EL (cell line): ENCODE measurements at regions not wholly inside any gene's neighbourhood (a gene's known extent, or its start where the extent isn't known, plus 50 kb on each side); places are given as distances from the start of the nearest gene placed in this dataset.
"Not testable (repeated sequence)": the region's sequence is repeated elsewhere in the genome, so short reads cannot be mapped to it uniquely, and the experiment has no call there.

Source experiments
- DNase-seq: peaks from one replicate; pipeline ENCODE4 v3.0.0-alpha.2; 2016

DNA sequence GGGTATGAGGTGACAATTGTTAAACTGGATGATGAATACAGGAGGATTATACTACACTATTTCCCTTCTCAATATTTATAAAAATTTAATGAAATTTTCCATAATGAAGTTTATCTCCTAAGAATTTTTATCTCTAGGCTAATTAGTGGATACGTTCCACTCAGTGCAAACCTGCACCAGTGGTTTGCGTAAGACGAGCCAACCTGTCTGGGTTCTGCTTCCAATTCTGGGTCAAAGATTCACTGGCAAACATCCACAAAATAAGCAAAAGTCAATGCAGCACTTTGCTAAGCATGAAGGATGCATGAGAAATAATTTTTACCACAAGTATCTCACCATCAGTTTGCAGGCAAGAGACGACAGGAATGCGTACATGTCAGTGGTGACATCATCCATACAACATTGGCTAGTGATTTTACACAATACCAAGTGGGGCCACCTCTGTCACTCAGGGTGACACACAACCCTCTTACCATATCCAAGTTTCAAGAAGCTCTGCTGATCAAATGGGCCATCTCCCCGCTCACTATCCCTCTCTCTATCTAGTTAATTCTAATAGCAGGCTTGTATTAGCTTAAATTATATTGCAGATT is 51.7 kb downstream of the FAM50B start:
- DNase-seq, result peak; percentile 29

DNA sequence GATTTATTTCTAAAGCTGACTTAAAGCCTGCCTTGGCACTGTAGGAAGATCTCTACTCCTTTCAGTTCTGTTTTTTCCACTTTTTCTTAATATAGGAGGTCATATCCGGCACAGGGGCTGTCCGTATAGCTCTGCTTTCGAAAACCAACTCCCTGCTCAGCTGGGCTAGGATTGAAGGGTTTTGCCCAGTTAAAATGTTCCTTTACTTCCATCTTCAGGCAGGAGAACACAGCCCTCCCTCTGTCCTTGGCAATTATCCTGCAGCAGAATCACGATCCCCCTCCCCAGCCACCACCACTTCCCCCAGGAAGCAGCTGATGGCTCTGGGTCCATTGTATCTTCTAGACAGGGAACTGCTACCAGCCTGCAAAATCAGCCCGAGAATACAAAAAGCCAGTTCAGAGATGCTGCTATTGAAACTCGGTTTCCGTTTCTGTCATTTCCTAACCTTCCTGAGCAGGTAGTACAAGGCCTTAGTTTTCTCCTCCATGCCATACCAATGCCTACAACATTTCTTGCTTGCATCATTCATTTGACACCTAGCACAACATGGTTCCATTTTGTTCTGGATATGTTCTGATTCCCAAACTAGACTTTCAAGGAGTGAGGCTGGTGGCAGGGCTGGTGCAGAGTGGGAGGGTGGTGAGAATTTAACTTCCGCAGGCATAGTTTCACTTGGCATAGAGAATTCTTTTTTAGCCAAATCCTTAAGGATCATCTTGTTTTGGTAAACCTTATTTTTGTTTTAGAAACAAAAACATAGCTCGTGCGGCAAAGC is 53.9 kb downstream of the FAM50B start:
- no peak for DNase-seq

DNA sequence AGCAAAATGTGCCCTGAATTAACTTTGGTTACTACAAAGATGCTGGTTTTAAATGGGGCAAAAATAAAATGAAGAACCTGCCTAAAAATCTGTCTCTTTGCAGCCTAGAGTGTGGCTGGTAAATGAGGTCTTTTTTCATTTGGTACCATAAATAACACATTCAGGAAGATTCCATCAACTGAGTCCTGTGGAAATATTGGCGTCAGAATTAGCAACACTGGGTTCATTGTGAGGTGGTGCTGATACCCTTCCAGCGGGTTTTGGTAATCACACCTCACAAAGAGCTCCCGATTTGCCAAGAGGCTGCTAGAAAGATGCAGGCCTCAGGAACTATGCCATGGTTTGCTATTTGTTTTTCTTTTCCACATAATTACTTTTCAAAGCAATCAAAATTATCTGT is 55.3 kb downstream of the FAM50B start:
- DNase-seq, result no peak

DNA sequence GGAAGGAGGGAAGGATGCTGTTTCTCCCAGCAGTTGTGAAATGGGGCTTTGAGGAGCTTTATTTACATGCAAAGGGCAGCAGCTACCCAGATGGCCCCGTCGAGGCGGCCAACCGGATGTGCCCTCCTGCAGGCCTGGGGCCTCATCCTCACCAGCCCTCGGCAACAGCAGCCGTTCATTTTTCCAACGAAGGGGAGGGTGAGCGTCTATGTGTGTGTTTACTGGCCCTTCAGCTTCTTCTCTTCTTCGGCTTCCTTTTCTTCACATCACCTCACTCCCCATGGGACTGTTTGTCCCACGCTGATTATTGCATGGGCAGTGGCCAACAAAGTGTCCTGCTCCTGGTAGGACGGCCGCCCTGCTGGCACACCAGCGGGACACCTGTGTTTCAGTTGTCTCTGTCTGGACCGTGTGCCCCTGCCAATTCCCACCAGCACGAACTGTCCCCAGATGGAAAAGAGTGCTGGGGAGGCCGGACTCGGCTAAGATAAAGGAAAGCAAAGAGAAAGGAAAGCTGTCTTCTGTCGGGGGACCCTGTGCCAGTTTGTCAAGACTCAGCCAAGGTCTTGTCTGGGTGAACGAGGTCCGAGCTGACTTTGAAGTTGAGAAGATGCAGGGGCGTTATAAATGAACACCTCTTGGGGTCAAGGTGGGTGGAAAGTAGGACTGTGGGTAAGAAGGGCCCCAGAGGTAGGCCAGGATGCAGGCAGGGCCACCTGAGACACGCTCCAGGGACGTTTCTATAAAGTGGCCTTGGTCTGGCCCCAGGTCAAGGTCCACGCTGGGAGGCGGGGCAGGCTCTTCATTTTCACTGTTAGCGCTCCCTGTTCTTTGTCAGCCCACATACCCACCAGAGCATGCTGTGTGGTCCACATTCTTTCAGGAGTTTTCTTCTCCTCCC is 57.0 kb downstream of the FAM50B start:
- no peak for DNase-seq

DNA sequence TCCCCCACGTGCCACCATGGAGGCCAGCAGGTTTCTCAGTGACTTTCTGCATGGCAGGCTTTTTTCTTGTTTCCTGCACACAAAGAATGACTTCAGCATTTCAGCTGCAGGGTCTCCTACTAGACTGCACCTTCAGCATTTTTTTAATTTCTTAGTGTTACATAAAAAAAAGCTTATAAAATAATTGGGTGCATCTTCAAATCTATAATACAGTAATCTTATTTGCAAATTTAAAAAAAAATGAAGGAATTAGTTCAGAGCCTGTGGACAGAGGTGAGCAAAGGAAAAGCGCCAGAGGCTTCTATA is 57.6 kb downstream of the FAM50B start:
- DNase-seq, result no peak

DNA sequence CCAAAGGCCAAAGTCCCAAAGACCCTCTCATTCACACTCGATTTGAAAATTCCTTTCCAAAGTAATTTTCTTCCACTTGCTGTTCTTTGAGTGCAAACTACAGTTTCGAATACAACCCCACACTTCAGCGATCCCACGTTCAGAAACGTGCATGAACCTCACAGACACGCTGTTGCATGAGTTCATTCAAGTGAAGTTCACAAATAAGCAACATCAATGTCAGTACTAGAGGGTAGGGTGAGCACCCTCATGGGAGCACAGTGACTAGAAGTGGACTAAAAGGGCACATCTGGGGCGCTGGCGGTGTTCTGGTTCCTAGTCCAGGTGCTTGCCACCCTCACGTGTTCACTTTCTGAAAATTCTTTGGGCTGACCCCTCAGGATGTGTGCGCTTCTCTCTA is 59.0 kb downstream of the FAM50B start:
- DNase-seq, result no peak

DNA sequence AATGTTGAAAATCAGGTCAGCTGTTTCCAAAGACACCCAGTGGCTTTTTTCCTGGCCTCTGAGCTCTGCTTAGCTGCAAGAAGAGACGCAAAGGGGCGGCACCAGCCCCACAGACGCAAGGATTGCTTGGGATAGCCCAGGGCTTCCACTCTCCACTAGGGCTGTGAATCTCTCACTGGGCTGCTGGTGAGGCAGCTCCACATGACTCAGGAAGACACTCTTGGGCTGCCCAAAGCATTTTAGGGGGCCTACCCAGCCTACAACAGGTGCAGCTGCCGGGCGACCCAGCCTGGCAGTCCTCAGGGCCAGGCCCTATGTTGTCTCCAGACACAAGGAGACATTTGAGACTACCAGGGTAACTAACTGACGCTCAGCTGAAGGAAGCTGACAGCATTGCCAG is 59.8 kb downstream of the FAM50B start:
- DNase-seq, result no peak

DNA sequence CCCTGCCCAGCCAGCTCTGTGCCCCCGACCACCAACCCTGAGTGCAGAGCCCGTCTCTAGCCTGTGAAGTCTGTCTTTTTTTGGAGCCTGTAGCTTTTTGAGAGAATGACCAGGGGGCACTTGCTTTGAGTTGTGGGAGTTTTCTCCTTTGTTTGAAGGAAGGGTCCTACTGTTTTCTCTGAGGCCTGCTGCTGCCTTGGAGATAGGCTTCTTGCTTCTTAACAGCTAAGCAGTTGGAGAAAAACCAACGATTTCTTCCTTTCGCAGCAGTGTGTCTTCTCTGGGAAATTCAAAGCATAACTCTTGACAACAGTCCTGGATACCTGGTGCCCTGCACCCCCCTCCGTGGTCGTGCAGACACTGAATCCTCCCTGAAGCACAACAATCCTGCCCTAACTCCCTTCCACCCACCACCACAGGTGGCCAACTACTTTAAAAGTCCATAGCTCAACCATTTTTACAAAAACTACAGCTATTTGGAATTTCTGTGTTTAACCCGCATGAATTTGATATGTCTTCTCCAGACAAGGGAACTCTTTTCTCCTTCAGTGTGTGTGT is 61.0 kb downstream of the FAM50B start:
- DNase-seq, result no peak

DNA sequence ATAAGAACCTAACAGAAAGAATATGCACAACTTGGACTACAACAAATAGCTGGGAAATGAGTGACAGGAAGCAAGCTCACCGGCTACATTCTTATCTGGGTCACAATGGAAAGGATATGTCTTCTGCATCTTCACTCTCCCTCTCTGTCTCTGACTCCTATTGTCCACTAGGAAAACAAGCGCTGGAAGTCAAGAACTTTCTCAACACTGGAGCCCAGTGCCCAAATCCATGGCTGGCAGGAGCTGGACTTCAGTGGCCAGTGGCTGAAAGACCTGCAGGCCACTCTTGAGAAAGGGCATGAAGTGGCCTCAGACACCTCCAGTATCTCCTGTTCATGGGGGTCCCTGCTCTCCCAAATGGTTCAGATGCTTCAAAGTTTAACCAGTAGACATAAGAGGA is 62.0 kb downstream of the FAM50B start:
- peak; percentile 23 for DNase-seq

DNA sequence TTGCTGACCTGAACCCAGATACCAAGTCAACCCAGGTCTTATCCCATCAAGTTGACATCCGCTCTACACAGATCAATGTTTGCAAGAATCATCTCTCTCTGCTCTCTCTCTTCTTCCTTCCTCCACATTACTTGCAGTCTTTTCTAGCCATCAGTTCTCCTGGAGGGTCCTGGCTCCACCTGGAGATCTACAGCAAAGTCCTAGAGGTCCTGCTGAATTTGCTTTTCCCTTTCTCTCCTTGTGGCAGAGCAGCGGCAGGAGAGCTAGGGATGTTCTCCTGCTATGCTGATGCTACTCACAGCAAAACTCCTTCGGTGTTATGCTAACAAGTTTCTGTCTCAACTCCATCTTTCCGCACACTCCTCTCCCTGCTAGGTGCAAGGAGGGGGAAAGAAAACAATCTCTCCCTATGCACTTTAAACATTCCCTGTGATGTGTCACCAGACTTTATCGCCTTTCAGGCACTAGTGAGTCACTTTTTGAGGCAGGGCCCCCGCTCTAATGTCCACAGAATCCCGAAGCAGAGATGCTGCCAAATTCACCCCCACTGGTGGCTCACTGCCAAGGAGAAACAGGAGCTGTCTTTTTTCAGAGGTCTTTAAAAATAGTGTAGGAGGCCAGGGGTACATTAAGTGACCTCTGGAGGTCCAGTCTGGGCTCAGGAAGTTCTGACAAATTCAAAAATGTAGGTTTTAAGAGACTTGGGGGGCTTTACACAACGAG is 62.6 kb downstream of the FAM50B start:
- peak; percentile 95 for DNase-seq

DNA sequence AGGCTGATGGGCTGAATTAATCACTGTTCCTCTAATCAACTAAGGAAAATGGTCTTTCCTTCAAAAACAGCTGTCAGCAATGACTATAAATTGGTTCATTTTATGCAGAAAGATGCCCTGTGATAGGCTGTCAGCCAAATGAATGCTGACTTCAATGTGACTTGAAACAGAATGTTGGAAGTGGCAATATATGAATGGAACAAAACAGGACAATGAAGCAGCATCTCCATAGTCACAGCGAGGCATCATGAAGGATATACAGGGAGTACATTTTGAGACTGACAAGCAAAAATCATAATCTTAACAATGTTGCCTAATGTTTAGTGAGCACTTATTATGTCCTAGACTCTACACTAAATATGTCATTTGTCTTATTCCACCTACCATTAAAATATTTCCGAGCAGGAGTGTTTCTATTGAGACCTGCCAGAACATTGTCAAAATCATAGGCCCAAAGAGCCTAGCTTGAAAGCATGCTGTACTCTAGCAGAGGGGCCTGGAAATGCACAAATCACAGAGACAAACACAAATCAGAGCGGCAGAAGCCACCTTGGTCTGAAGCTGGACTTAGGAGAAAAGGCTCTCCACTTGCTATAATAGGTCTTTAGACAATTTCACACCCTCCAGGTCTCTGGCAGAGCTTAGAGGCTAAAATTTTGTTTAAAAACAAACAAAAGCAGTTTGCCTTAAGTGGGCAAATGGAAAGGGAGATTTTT is 63.3 kb downstream of the FAM50B start:
- DNase-seq, result no peak

DNA sequence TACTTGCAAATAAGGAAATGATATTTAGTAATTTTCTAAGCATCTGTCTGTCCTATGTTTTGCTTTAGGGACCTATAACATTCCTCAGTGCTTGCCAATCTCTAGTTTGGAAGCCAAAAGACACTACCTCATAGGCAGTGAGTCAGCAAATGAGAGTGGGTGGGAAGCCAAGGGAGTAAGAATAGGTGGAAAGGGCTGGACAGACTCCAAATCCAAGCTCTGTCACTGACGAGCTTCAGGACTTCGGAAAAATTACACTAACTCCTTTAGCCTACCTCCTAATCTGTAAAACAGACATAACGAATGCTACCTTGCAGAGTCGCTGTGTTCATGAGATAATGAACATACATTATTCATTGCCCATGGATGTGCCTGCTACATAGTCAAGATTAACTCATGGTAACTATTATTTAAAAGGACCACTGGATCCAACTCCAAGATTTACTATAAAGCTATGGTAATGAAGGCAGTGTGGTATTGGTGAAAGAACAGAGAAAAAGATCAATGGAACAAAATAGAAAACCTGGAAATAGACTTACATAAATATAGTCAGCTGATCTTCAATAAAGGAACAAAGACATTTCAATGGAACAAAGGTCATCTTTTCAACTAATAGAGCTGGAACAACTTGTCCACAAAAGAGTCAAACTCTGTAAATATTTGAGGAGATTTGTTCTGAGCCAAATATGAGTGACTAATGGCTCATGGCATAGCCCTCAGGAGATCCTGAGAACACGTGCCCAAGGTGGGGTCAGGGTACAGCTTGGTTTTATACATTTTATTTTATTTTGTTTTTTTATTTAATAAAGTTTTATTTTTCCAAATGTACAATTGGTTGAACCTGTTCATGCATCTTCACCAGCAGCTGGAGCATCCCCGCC is 64.1 kb downstream of the FAM50B start:
- peak; percentile 99 for DNase-seq

DNA sequence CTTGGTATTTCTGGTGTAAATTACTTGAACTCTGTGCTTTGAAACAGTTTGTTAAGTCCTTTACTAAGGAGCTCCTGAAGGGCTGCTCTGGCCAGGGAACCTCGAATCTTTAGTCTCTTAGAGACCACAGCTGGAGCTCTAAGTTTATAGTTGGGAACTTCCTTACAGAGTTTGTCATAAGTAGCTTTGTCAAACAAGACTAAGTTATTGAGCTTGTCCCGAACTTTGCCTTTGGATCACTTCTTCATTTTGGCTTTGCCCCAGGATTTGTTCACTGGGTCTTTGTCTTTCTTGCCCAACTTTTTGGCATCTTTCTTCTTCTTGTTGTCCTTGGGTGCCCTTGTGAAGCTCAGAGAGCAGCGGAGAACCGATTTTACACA is 64.8 kb downstream of the FAM50B start:
- DNase-seq, result peak; percentile 12

DNA sequence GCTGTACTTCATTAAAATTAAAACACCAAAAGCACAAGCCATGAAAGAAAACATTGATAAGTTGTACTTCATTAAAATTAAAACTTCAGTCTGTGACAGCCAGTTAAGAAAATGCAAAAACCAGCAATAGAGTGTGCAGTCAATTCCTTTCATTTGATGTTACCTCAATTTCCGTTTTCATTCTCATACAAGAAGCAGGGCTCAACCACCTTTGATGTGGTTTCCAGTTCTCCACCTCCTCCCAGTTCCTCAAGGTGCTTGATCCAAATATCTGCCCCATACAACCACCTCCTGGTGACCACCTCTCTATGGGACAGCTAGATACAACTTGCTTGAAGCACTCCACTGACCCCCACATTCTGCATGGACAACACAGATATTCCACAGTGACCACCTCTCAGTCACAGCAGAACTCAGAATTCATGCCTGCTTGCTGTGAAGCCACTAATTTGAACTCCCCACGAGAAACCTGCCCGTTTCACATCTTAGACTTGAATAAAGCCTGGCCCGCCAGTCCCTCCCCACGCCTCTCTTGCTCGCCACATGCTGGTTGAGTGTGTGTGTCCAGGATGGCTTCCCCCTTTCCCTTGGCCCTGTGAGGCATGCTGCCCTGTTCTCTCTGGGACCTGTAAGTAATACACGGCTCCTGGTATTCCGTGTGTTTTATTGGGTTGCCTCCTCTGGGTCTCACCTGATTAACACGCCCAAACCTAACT is 66.1 kb downstream of the FAM50B start:
- no peak for DNase-seq

DNA sequence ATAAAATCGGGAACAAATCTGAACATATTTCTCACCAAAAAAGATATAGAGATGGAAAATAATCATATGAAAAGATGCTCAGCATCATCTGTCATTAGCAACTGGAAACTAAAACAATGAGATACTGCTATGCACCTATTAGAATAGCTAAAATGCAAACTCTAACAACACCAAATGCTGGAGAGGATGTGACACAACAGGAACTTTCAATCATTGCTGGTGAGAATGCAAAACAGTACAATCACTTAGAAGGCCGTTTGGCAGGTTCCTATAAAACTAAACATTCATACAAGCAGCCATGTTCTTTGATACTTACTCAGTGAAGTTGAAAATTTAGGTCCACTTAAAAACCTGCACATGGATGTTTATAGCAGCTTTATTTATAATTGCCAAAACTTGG is 67.0 kb downstream of the FAM50B start:
- DNase-seq, result no peak

DNA sequence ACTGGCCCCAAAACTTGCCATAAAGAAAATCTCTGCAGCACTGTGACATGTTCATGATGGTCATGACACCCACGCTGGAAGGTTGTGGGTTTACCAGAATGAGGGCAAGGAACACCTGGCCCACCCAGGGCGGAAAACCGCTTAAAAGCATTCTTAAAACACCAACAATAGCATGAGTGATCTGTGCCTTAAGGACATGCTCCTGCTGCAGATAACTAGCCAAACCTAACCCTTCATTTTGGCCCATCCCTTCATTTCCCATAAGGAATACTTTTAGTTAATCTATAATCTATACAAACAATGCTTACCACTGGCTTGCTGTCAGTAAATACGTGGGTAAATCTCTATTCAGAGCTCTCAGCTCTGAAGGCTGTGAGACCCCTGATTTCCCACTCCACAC is 67.6 kb downstream of the FAM50B start:
- not testable (repeated sequence) for DNase-seq

DNA sequence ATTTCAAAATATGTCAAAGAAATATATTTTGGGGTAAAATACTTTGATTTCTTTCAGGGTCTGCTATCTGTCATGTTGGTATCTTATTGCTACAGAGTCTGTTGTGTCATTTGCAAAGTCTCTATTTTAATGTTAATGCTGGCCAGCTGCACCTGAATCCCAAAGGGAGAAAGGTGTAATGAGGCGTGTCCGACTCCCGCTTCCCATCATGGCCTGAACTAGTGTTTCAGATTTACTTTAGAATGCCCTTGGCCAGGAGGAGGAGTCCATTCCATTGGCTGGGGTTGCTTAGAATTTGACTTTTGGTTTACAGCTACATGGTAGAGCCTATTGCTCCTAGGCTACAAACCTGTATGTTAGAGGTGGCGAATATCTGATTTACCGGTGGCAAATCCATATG is 69.3 kb downstream of the FAM50B start:
- no peak for DNase-seq

DNA sequence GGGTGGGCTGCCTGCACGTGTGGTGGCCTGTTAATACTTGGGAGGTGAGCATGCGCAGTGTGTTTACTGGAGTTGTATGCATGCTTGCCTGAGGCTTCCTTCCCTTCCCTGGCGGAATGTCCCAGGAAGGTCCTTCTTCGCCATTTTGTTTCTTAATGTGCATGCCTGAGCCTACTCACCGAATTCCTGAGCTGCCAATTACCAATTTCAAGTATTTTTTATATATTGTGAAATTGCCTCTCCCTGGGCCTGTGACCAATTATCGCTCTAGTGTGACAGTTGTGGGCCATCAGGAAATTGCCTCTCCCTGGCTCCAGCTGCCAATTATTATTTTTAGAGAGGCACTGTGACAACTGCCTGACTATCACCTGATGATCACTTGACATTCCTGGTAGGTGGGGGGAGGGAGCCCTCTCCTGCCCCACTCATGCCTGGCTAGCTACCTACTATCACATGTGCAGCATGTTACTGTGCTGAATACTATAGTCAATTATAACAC is 70.0 kb downstream of the FAM50B start:
- peak; percentile 94 for DNase-seq

DNA sequence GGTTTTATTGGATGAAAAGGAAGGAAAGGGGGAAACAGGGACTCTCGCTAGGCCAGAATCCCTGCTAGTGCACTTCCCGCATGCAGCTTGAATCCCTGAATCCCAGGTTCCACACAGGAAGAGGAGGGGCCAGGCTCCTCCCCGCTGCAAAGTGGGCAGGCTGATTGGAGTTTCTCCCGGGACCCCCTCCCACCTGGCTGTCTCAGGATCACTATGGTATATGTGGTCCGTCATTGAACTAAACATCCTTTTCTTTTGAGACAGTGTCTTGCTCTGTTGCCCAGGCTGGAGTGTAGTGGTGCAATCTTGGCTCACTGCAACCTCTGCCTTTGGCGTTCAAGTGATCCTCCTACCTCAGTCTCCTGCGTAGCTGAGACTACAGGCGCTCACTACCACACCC is 70.7 kb downstream of the FAM50B start:
- DNase-seq, result no peak

DNA sequence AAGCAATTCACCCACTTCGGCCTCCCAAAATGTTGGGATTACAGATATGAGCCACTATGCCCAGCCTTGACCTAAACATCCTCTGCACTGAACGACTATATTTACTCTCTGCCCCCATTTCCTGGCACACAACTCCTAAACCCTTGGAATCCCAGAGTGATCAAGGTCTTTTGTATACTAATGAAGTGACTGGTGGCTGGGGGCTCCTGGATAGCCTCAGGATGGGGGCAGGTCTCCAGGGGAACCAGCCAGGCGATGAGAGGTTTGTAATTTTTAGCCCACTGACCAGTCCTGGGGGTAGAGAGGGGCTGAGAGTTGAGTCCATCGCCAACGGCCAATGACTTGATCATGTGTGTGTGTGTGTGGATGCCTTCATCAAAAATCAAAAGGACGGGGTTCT is 71.1 kb downstream of the FAM50B start:
- DNase-seq, result no peak
